DOHH2 (cell line): ENCODE measurements at regions not wholly inside any gene's neighbourhood (a gene's known extent, or its start where the extent isn't known, plus 50 kb on each side); places are given as distances from the start of the nearest gene placed in this dataset.

Experiments used
- H3F3A ChIP-seq: fragments of 200-600 bp; sonication (generic), shearing (Covaris generic); 2 replicates; pipeline ENCODE4 v1.6.0; 2016; ENCODE audit warnings: antibody characterized with exemption, mild to moderate bottlenecking; ENCODE audit not compliant: control insufficient read depth, insufficient read depth
- H3K27ac ChIP-seq: fragments of 200-600 bp; sonication (generic); 2 replicates; pipeline ENCODE4 v1.5.1; 2014; ENCODE audit warnings: low read depth, mild to moderate bottlenecking, low read length, moderate library complexity
- H3K27me3 ChIP-seq: fragments of 200-600 bp; sonication (generic); 2 replicates; pipeline ENCODE4 v1.6.1; 2014; ENCODE audit warnings: mild to moderate bottlenecking, low read length, mixed read lengths; ENCODE audit not compliant: control insufficient read depth
- H3K36me3 ChIP-seq: fragments of 200-600 bp; sonication (generic); 2 replicates; pipeline ENCODE4 v1.6.1; 2014; ENCODE audit warnings: mild to moderate bottlenecking, low read length, moderate library complexity, mixed read lengths; ENCODE audit not compliant: control insufficient read depth
- H3K4me1 ChIP-seq: fragments of 200-600 bp; sonication (generic); 2 replicates; pipeline ENCODE4 v1.6.1; 2014; ENCODE audit warnings: mild to moderate bottlenecking, low read length, mixed read lengths; ENCODE audit not compliant: control insufficient read depth
- H3K4me2 ChIP-seq: fragments of 200-600 bp; sonication (generic); 2 replicates; pipeline ENCODE4 v1.6.0; 2014; ENCODE audit warnings: mild to moderate bottlenecking, low read length, moderate library complexity
- H3K4me3 ChIP-seq: fragments of 200-600 bp; sonication (generic); 2 replicates; pipeline ENCODE4 v1.5.1; 2014; ENCODE audit warnings: mild to moderate bottlenecking, low read length, mixed read lengths
- H3K79me2 ChIP-seq: fragments of 200-600 bp; sonication (generic); 2 replicates; pipeline ENCODE4 v1.6.1; 2014; ENCODE audit warnings: mild to moderate bottlenecking, low read length, mixed read lengths; ENCODE audit not compliant: control insufficient read depth
- H3K9me2 ChIP-seq: fragments of 200-600 bp; sonication (generic); replicated peaks from 2 replicates; pipeline ENCODE4 v1.6.1; 2014; ENCODE audit warnings: mild to moderate bottlenecking, low read length, mixed read lengths; ENCODE audit not compliant: control insufficient read depth
- H3K9me3 ChIP-seq: fragments of 200-600 bp; sonication (generic); 2 replicates; pipeline ENCODE4 v1.6.1; 2014; ENCODE audit warnings: antibody characterized with exemption, low read length, mixed read lengths; ENCODE audit not compliant: control insufficient read depth, insufficient read depth
- H4K20me1 ChIP-seq: fragments of 200-600 bp; sonication (generic); 2 replicates; pipeline ENCODE4 v1.6.0; 2014; ENCODE audit warnings: low read depth, mild to moderate bottlenecking, antibody characterized with exemption, low read length, moderate library complexity; ENCODE audit not compliant: control insufficient read depth, insufficient read depth
- CTCF ChIP-seq: fragments of 200-600 bp; sonication (generic); IDR thresholded peaks from one replicate; pipeline ENCODE4 v1.5.1; 2014; ENCODE audit warnings: antibody characterized with exemption, mild to moderate bottlenecking, low read depth, low read length; ENCODE audit not compliant: poor library complexity, severe bottlenecking
- EZH2phosphoT487 ChIP-seq: fragments of 200-600 bp; sonication (generic); IDR thresholded peaks from 2 replicates; pipeline ENCODE4 v1.6.1; 2017; ENCODE audit warnings: borderline replicate concordance, mild to moderate bottlenecking, antibody characterized with exemption, low read length, moderate library complexity, mixed read lengths

- H3K9me2 ChIP-seq = no peaks in the 10 kb centered on the region
- H3K27ac ChIP-seq = no peak overlapping the region
- no peaks in the 10 kb centered on the region for H4K20me1 ChIP-seq
- no peak for TF ChIP-seq EZH2phosphoT487
- TF ChIP-seq CTCF = no peak
- H3K4me1 ChIP-seq = no peaks in the 10 kb centered on the region
- no peaks in the 10 kb centered on the region for H3K36me3 ChIP-seq
- H3F3A ChIP-seq = no peaks in the 10 kb centered on the region
- no peak overlapping the region for H3K4me3 ChIP-seq
- H3K27me3 ChIP-seq = no peaks in the 10 kb centered on the region
- no peaks in the 10 kb centered on the region for H3K9me3 ChIP-seq
- H3K4me2 ChIP-seq = no peak overlapping the region
- H3K79me2 ChIP-seq = no peaks in the 10 kb centered on the region
Measured at GRCh38 chr4:130110770-130111169, 1014.8 kb downstream of the C4orf33 start.

DNA sequence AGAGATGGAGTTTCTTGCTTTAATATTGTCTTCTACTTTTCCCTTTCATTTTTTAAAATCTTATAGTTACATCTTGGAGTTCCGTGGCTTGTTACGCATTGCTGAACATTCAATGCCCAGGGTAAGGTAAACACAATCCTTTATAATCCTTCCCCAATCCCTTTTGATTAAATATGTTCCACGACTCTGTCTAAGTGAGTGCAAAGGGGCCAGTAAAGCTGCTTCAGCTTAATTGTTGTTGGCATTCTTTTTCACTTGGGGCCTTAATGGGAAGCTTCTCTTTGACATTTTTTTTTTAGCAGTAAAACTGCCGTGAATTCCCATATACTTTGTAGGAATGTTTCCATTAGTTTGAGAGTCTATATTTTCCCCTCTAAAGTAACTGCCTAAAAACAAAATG, 1028.1 kb downstream of the C4orf33 start:
- TF ChIP-seq EZH2phosphoT487 (no peak), CTCF (no peak)
- Histone ChIP-seq H3K4me3 (no peak overlapping the region), H3K4me2 (no peak overlapping the region), H3K79me2 (no peaks in the 10 kb centered on the region), H3K9me3 (no peaks in the 10 kb centered on the region), H3K9me2 (no peaks in the 10 kb centered on the region), H3K27me3 (no peaks in the 10 kb centered on the region), H3K36me3 (no peaks in the 10 kb centered on the region), H3K27ac (no peak overlapping the region), H4K20me1 (no peaks in the 10 kb centered on the region), H3F3A (no peaks in the 10 kb centered on the region), H3K4me1 (no peaks in the 10 kb centered on the region)

DNA sequence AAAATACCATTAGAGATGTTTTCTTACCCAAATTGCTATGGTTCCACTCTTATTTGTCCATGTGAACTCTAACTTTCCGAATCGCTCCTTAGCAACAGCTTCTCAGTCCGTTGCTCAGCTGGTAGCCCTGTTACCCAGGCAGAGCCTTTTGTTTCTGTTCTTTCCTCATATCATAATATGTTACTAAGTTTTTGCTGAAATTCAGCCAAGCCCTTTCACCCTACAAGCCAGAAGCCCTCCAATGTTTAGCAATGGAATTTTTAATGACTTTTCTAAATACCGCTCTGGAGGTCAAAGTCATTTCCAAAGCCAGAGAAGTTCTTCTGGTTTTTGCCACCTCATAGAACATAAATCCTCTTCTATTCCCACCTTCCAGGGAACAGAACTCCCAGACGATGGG, 1029.5 kb downstream of the C4orf33 start:
- TF ChIP-seq CTCF (no peak), EZH2phosphoT487 (no peak)
- no peaks in the 10 kb centered on the region for H3K27me3 ChIP-seq
- no peaks in the 10 kb centered on the region for H3F3A ChIP-seq
- no peaks in the 10 kb centered on the region for H3K9me2 ChIP-seq
- no peak overlapping the region for H3K4me2 ChIP-seq
- H3K9me3 ChIP-seq = no peaks in the 10 kb centered on the region
- H3K79me2 ChIP-seq = no peaks in the 10 kb centered on the region
- H3K4me3 ChIP-seq = no peak overlapping the region
- no peak overlapping the region for H3K27ac ChIP-seq
- no peaks in the 10 kb centered on the region for H3K36me3 ChIP-seq
- H4K20me1 ChIP-seq = no peaks in the 10 kb centered on the region
- H3K4me1 ChIP-seq = no peaks in the 10 kb centered on the region

- Histone ChIP-seq H3K27ac (no peak overlapping the region), H3K4me2 (no peak overlapping the region), H3K9me2 (no peaks in the 10 kb centered on the region), H4K20me1 (no peaks in the 10 kb centered on the region), H3K27me3 (no peaks in the 10 kb centered on the region), H3K36me3 (no peaks in the 10 kb centered on the region), H3K4me1 (no peaks in the 10 kb centered on the region), H3K79me2 (no peaks in the 10 kb centered on the region), H3F3A (no peaks in the 10 kb centered on the region), H3K9me3 (no peaks in the 10 kb centered on the region), H3K4me3 (no peak overlapping the region)
- no peak for TF ChIP-seq EZH2phosphoT487
- no peak for TF ChIP-seq CTCF
Measured at GRCh38 chr4:130127297-130127696, 1031.3 kb downstream of the C4orf33 start.
